Effector memory CD4-positive, alpha-beta T cell (primary cell): ENCODE measurements at regions not wholly inside any gene's neighbourhood (a gene's known extent, or its start where the extent isn't known, plus 50 kb on each side); places are given as distances from the start of the nearest gene placed in this dataset.

Experiments used
- DNase-seq, 3 donors: peaks; one replicate each; pipeline ENCODE4 v3.0.0-alpha.2; 2020
- H3K27ac ChIP-seq: 2 replicates; pipeline ENCODE4 v1.7.0; 2013; ENCODE audit warnings: mild to moderate bottlenecking, low read length, moderate library complexity; ENCODE audit not compliant: insufficient read depth, poor library complexity, severe bottlenecking
- H3K27me3 ChIP-seq: replicated peaks from 2 replicates; pipeline ENCODE4 v1.7.0; 2013; ENCODE audit warnings: mild to moderate bottlenecking, low read length; ENCODE audit not compliant: insufficient read depth, control insufficient read depth, poor library complexity, severe bottlenecking
- H3K36me3 ChIP-seq: 2 replicates; pipeline ENCODE4 v1.7.0; 2013; ENCODE audit warnings: mild to moderate bottlenecking, low read length, moderate library complexity; ENCODE audit not compliant: control insufficient read depth, insufficient read depth
- H3K4me1 ChIP-seq: 2 replicates; pipeline ENCODE4 v1.7.0; 2013; ENCODE audit warnings: low read length, mild to moderate bottlenecking; ENCODE audit not compliant: control insufficient read depth, insufficient read depth, poor library complexity, severe bottlenecking
- H3K4me3 ChIP-seq: 2 replicates; pipeline ENCODE4 v1.7.0; 2013; ENCODE audit warnings: low read length, low read depth, mild to moderate bottlenecking; ENCODE audit not compliant: insufficient read depth, poor library complexity, severe bottlenecking
- H3K9me3 ChIP-seq: 2 replicates; pipeline ENCODE4 v1.7.0; 2013; ENCODE audit warnings: mild to moderate bottlenecking, low read length, moderate library complexity; ENCODE audit not compliant: control insufficient read depth

- Histone ChIP-seq H3K27ac (no peak overlapping the region), H3K4me1 (no peaks in the 10 kb centered on the region), H3K9me3 (no peaks in the 10 kb centered on the region), H3K4me3 (no peak overlapping the region), H3K36me3 (no peaks in the 10 kb centered on the region), H3K27me3 (no peaks in the 10 kb centered on the region)
- DNase-seq, result no peak
These were observed 371.7 kb upstream of the RGMA start for GRCh38 chr15:93460717-93461116.

GRCh38 chr15:93459396-93459795 is 370.4 kb upstream of the RGMA start:
- H3K4me1 ChIP-seq, result no peaks in the 10 kb centered on the region
- H3K36me3 ChIP-seq, result no peaks in the 10 kb centered on the region
- H3K4me3 ChIP-seq, result no peak overlapping the region
- no peaks in the 10 kb centered on the region for H3K9me3 ChIP-seq
- no peak for DNase-seq
- no peak overlapping the region for H3K27ac ChIP-seq
- no peaks in the 10 kb centered on the region for H3K27me3 ChIP-seq

- DNase-seq, result no peak
- Histone ChIP-seq H3K27me3 (no peaks in the 10 kb centered on the region), H3K4me3 (no peak overlapping the region), H3K4me1 (no peaks in the 10 kb centered on the region), H3K36me3 (no peaks in the 10 kb centered on the region), H3K9me3 (no peaks in the 10 kb centered on the region), H3K27ac (no peak overlapping the region)
These were observed 369.6 kb upstream of the RGMA start for GRCh38 chr15:93458597-93458996.

GRCh38 chr15:93454788-93455187 is 365.8 kb upstream of the RGMA start:
- Histone ChIP-seq H3K4me3 (no peak overlapping the region), H3K9me3 (no peaks in the 10 kb centered on the region), H3K4me1 (no peaks in the 10 kb centered on the region), H3K36me3 (no peaks in the 10 kb centered on the region), H3K27me3 (no peaks in the 10 kb centered on the region), H3K27ac (no peak overlapping the region)
- no peak for DNase-seq

GRCh38 chr15:93452537-93453211 is 363.7 kb upstream of the RGMA start:
- no peaks in the 10 kb centered on the region for H3K9me3 ChIP-seq
- no peaks in the 10 kb centered on the region for H3K27me3 ChIP-seq
- H3K36me3 ChIP-seq, result no peaks in the 10 kb centered on the region
- no peak overlapping the region for H3K27ac ChIP-seq
- DNase-seq, result no peak
- no peak overlapping the region for H3K4me3 ChIP-seq
- no peaks in the 10 kb centered on the region for H3K4me1 ChIP-seq

- no peaks in the 10 kb centered on the region for H3K9me3 ChIP-seq
- H3K27ac ChIP-seq, result no peak overlapping the region
- no peaks in the 10 kb centered on the region for H3K4me1 ChIP-seq
- no peak for DNase-seq
- H3K27me3 ChIP-seq, result no peaks in the 10 kb centered on the region
- no peak overlapping the region for H3K4me3 ChIP-seq
- H3K36me3 ChIP-seq, result no peaks in the 10 kb centered on the region
These were observed 362.8 kb upstream of the RGMA start for GRCh38 chr15:93451822-93452221.

GRCh38 chr15:93451265-93451664 is 362.3 kb upstream of the RGMA start:
- DNase-seq, result no peak
- H3K4me3 ChIP-seq, result no peak overlapping the region
- no peaks in the 10 kb centered on the region for H3K27me3 ChIP-seq
- H3K27ac ChIP-seq, result no peak overlapping the region
- H3K9me3 ChIP-seq, result no peaks in the 10 kb centered on the region
- H3K4me1 ChIP-seq, result no peaks in the 10 kb centered on the region
- H3K36me3 ChIP-seq, result no peaks in the 10 kb centered on the region

- Histone ChIP-seq H3K36me3 (no peaks in the 10 kb centered on the region), H3K27me3 (no peaks in the 10 kb centered on the region), H3K27ac (no peak overlapping the region), H3K9me3 (no peaks in the 10 kb centered on the region), H3K4me1 (no peaks in the 10 kb centered on the region), H3K4me3 (no peak overlapping the region)
- DNase-seq, result no peak
These were observed 360.8 kb upstream of the RGMA start for GRCh38 chr15:93449798-93450197.

- no peaks in the 10 kb centered on the region for H3K9me3 ChIP-seq
- no peak overlapping the region for H3K4me3 ChIP-seq
- no peak for DNase-seq
- no peaks in the 10 kb centered on the region for H3K27me3 ChIP-seq
- no peaks in the 10 kb centered on the region for H3K4me1 ChIP-seq
- H3K27ac ChIP-seq, result no peak overlapping the region
- H3K36me3 ChIP-seq, result no peaks in the 10 kb centered on the region
These were observed 349.3 kb upstream of the RGMA start for GRCh38 chr15:93438310-93438709.

- H3K4me1 ChIP-seq, result no peaks in the 10 kb centered on the region
- DNase-seq, result no peak
- H3K9me3 ChIP-seq, result no peaks in the 10 kb centered on the region
- no peak overlapping the region for H3K4me3 ChIP-seq
- no peak overlapping the region for H3K27ac ChIP-seq
- H3K27me3 ChIP-seq, result no peaks in the 10 kb centered on the region
- no peaks in the 10 kb centered on the region for H3K36me3 ChIP-seq
These were observed 343.5 kb upstream of the RGMA start for GRCh38 chr15:93432474-93432873.
